ENCODE measurements at regions not wholly inside any gene's neighbourhood (a gene's known extent, or its start where the extent isn't known, plus 50 kb on each side); places are given as distances from the start of the nearest gene placed in this dataset.

- TF ChIP-seq ZNF449 (tag by site-specific recombination; IDR thresholded peaks at IDR 0.05), result no peak
- TF ChIP-seq CTCF (tag by site-specific recombination; IDR thresholded peaks at IDR 0.05), result no peak
- no peak for TF ChIP-seq ZNF16 (tag by site-specific recombination; IDR thresholded peaks at IDR 0.05; ENCODE audit: low read depth)
- TF ChIP-seq TCF7L2 (IDR thresholded peaks at IDR 0.05; ENCODE audit: borderline replicate concordance, low read depth, low read length), result no peak
- TF ChIP-seq REST (tag by site-specific recombination; IDR thresholded peaks at IDR 0.05), result no peak
- no peak for TF ChIP-seq ZBTB26 (tag by site-specific recombination; optimal IDR thresholded peaks at IDR 0.05)
- no peak for TF ChIP-seq ZNF530 (tag by site-specific recombination; IDR thresholded peaks at IDR 0.05; ENCODE audit: low read depth)
- TF ChIP-seq RBAK (tag by site-specific recombination; IDR thresholded peaks at IDR 0.05), result no peak
These were observed 489.6 kb upstream of the MIR17HG start for GRCh38 chr13:90857921-90858320.

All from HEK293 (cell line).